Dendritic cell treated with granulocyte-macrophage colony-stimulating factor and Interleukin-4, amounts not matched to agents 40 ng/mL and 50 ng/mL, for 4 days (primary cell): ENCODE measurements at regions not wholly inside any gene's neighbourhood (a gene's known extent, or its start where the extent isn't known, plus 50 kb on each side); places are given as distances from the start of the nearest gene placed in this dataset.
A peak's percentile ranks its signal among the peaks of the same experiment; 100 is the strongest.

Experiments
- H3K27ac Mint-ChIP-seq: one replicate; pipeline ENCODE4 v1.8.0; 2022; ENCODE audit warnings: mild to moderate bottlenecking, mixed read lengths
- H3K27me3 Mint-ChIP-seq: one replicate; pipeline ENCODE4 v1.8.0; 2022; ENCODE audit warnings: mild to moderate bottlenecking, mixed read lengths
- H3K36me3 Mint-ChIP-seq: one replicate; pipeline ENCODE4 v1.8.0; 2022; ENCODE audit warnings: low read depth, mixed read lengths
- H3K4me1 Mint-ChIP-seq: one replicate; pipeline ENCODE4 v1.8.0; 2022; ENCODE audit warnings: low read depth, mixed read lengths
- H3K4me3 Mint-ChIP-seq: one replicate; pipeline ENCODE4 v1.8.0; 2022; ENCODE audit warnings: mild to moderate bottlenecking, moderate library complexity, mixed read lengths
- H3K9me3 Mint-ChIP-seq: one replicate; pipeline ENCODE4 v1.8.0; 2022; ENCODE audit warnings: mixed read lengths
- intact Hi-C: fragments of 100-400 bp; cut with micrococcal nuclease; formaldehyde crosslinking; loops from one replicate; pipeline ENCODE4 v1.15.0; 2022

GRCh38 chr3:72301779-72302178, 516.8 kb upstream of the PROK2 start:
- Mint-ChIP-seq H3K4me1 (peaks cover 19% of the 10 kb centered on the region), H3K4me3 (no peak overlapping the region), H3K9me3 (no peaks in the 10 kb centered on the region), H3K27me3 (peaks cover 48% of the 10 kb centered on the region), H3K36me3 (no peaks in the 10 kb centered on the region), H3K27ac (no peak overlapping the region)
- intact Hi-C loops: no loop called here

GRCh38 chr3:72300621-72301020, 515.7 kb upstream of the PROK2 start:
- no peak overlapping the region for H3K4me3 Mint-ChIP-seq
- intact Hi-C loops: no loop called here
- peaks cover 19% of the 10 kb centered on the region for H3K4me1 Mint-ChIP-seq
- no peaks in the 10 kb centered on the region for H3K9me3 Mint-ChIP-seq
- peaks cover 52% of the 10 kb centered on the region for H3K27me3 Mint-ChIP-seq
- H3K27ac Mint-ChIP-seq: no peak overlapping the region
- no peaks in the 10 kb centered on the region for H3K36me3 Mint-ChIP-seq

- H3K36me3 Mint-ChIP-seq: no peaks in the 10 kb centered on the region
- H3K27ac Mint-ChIP-seq: peak overlapping the region; percentile 8
- H3K9me3 Mint-ChIP-seq: no peaks in the 10 kb centered on the region
- H3K4me3 Mint-ChIP-seq: no peak overlapping the region
- peaks cover 19% of the 10 kb centered on the region for H3K4me1 Mint-ChIP-seq
- intact Hi-C loops: no loop called here
- peaks cover 47% of the 10 kb centered on the region for H3K27me3 Mint-ChIP-seq
Observed at GRCh38 chr3:72299823-72300222, 514.9 kb upstream of the PROK2 start.

- Mint-ChIP-seq H3K27ac (peak overlapping the region; percentile 8), H3K4me1 (peaks cover 19% of the 10 kb centered on the region), H3K27me3 (peaks cover 46% of the 10 kb centered on the region), H3K36me3 (no peaks in the 10 kb centered on the region), H3K4me3 (no peak overlapping the region), H3K9me3 (no peaks in the 10 kb centered on the region)
- intact Hi-C loops: no loop called here
Observed at GRCh38 chr3:72299321-72299802, 514.4 kb upstream of the PROK2 start.

- no peaks in the 10 kb centered on the region for H3K36me3 Mint-ChIP-seq
- peaks cover 45% of the 10 kb centered on the region for H3K27me3 Mint-ChIP-seq
- no peaks in the 10 kb centered on the region for H3K9me3 Mint-ChIP-seq
- H3K27ac Mint-ChIP-seq: no peak overlapping the region
- intact Hi-C loops: no loop called here
- H3K4me1 Mint-ChIP-seq: peaks cover 19% of the 10 kb centered on the region
- H3K4me3 Mint-ChIP-seq: no peak overlapping the region
Observed at GRCh38 chr3:72298201-72299152, 513.5 kb upstream of the PROK2 start.

- H3K4me3 Mint-ChIP-seq: no peak overlapping the region
- H3K36me3 Mint-ChIP-seq: no peaks in the 10 kb centered on the region
- H3K4me1 Mint-ChIP-seq: peaks cover 19% of the 10 kb centered on the region
- H3K27ac Mint-ChIP-seq: no peak overlapping the region
- peaks cover 50% of the 10 kb centered on the region for H3K27me3 Mint-ChIP-seq
- H3K9me3 Mint-ChIP-seq: no peaks in the 10 kb centered on the region
- intact Hi-C loops: no loop called here
Observed at GRCh38 chr3:72297481-72297880, 512.5 kb upstream of the PROK2 start.

- H3K27ac Mint-ChIP-seq: no peak overlapping the region
- intact Hi-C loops: no loop called here
Observed at GRCh38 chr3:72296477-72297111, 511.6 kb upstream of the PROK2 start.

GRCh38 chr3:72295962-72296450, 511.1 kb upstream of the PROK2 start:
- no peak overlapping the region for H3K27ac Mint-ChIP-seq
- H3K9me3 Mint-ChIP-seq: no peaks in the 10 kb centered on the region
- H3K36me3 Mint-ChIP-seq: no peaks in the 10 kb centered on the region
- H3K27me3 Mint-ChIP-seq: peaks cover 55% of the 10 kb centered on the region
- intact Hi-C loops: no loop called here
- H3K4me3 Mint-ChIP-seq: no peak overlapping the region
- peaks cover 19% of the 10 kb centered on the region for H3K4me1 Mint-ChIP-seq

More at GRCh38 chr3:72296477-72297111, 511.6 kb upstream of the PROK2 start:
- H3K27me3 Mint-ChIP-seq: peaks cover 53% of the 10 kb centered on the region
- no peaks in the 10 kb centered on the region for H3K36me3 Mint-ChIP-seq
- no peak overlapping the region for H3K4me3 Mint-ChIP-seq
- H3K4me1 Mint-ChIP-seq: peaks cover 19% of the 10 kb centered on the region
- H3K9me3 Mint-ChIP-seq: no peaks in the 10 kb centered on the region

- H3K4me3 Mint-ChIP-seq: no peak overlapping the region
- peaks cover 14% of the 10 kb centered on the region for H3K4me1 Mint-ChIP-seq
- H3K27ac Mint-ChIP-seq: no peak overlapping the region
- no peaks in the 10 kb centered on the region for H3K9me3 Mint-ChIP-seq
- H3K36me3 Mint-ChIP-seq: no peaks in the 10 kb centered on the region
- intact Hi-C loops: no loop called here
- H3K27me3 Mint-ChIP-seq: peaks cover 54% of the 10 kb centered on the region
Observed at GRCh38 chr3:72295276-72295961, 510.5 kb upstream of the PROK2 start.

GRCh38 chr3:72290859-72291638, 506.1 kb upstream of the PROK2 start:
- Mint-ChIP-seq H3K4me1 (peaks cover 12% of the 10 kb centered on the region), H3K9me3 (no peaks in the 10 kb centered on the region)
- intact Hi-C loops: no loop called here

GRCh38 chr3:72289692-72290071, 504.7 kb upstream of the PROK2 start:
- intact Hi-C loops: no loop called here
- Mint-ChIP-seq H3K4me3 (peak overlapping the region; percentile 63), H3K4me1 (peaks cover 12% of the 10 kb centered on the region), H3K9me3 (no peaks in the 10 kb centered on the region), H3K27ac (no peak overlapping the region), H3K36me3 (no peaks in the 10 kb centered on the region), H3K27me3 (peaks cover 76% of the 10 kb centered on the region)

More at GRCh38 chr3:72290859-72291638, 506.1 kb upstream of the PROK2 start:
- Mint-ChIP-seq H3K36me3 (no peaks in the 10 kb centered on the region), H3K27ac (no peak overlapping the region), H3K4me3 (no peak overlapping the region), H3K27me3 (peaks cover 72% of the 10 kb centered on the region)

- Mint-ChIP-seq H3K27ac (no peak overlapping the region), H3K27me3 (peaks cover 73% of the 10 kb centered on the region), H3K4me1 (peaks cover 12% of the 10 kb centered on the region), H3K4me3 (peak overlapping the region; percentile 63), H3K9me3 (peaks cover 3% of the 10 kb centered on the region), H3K36me3 (no peaks in the 10 kb centered on the region)
- intact Hi-C loops: no loop called here
Observed at GRCh38 chr3:72288955-72289691, 504.2 kb upstream of the PROK2 start.

- peaks cover 12% of the 10 kb centered on the region for H3K4me1 Mint-ChIP-seq
- H3K36me3 Mint-ChIP-seq: peaks cover 5% of the 10 kb centered on the region
- no peak overlapping the region for H3K4me3 Mint-ChIP-seq
- peaks cover 14% of the 10 kb centered on the region for H3K9me3 Mint-ChIP-seq
- intact Hi-C loops: no loop called here
- H3K27ac Mint-ChIP-seq: no peak overlapping the region
- H3K27me3 Mint-ChIP-seq: peaks cover 68% of the 10 kb centered on the region
Observed at GRCh38 chr3:72287956-72288355, 503.0 kb upstream of the PROK2 start.
